ENCODE measurements at regions not wholly inside any gene's neighbourhood (a gene's known extent, or its start where the extent isn't known, plus 50 kb on each side); places are given as distances from the start of the nearest gene placed in this dataset.

- no peaks in the 10 kb centered on the region for H3K4me1 ChIP-seq (ENCODE audit: control insufficient read depth in 1 of 2, insufficient read depth in 2 of 2, low read length in 2 of 2)
- H3K4me3 ChIP-seq (ENCODE audit: low read depth in 1 of 2, low read length in 2 of 2), result no peak overlapping the region
- H3K27ac ChIP-seq (ENCODE audit: low read depth, low read length), result no peak overlapping the region
- H3K9ac ChIP-seq (ENCODE audit: low read depth in 1 of 2, low read length in 2 of 2), result no peak overlapping the region
- H3K27me3 ChIP-seq (ENCODE audit: control insufficient read depth in 1 of 2, insufficient read depth in 2 of 2, low read length in 2 of 2), result no peaks in the 10 kb centered on the region
- H3K9me3 ChIP-seq (ENCODE audit: control insufficient read depth in 1 of 2, low read length in 2 of 2), result no peaks in the 10 kb centered on the region
- H3K36me3 ChIP-seq (ENCODE audit: control insufficient read depth in 1 of 2, insufficient read depth in 2 of 2, low read length in 2 of 2), result no peaks in the 10 kb centered on the region
Observed at GRCh38 chr10:33942508-33942907, 608.0 kb upstream of the NRP1 start.

DNA sequence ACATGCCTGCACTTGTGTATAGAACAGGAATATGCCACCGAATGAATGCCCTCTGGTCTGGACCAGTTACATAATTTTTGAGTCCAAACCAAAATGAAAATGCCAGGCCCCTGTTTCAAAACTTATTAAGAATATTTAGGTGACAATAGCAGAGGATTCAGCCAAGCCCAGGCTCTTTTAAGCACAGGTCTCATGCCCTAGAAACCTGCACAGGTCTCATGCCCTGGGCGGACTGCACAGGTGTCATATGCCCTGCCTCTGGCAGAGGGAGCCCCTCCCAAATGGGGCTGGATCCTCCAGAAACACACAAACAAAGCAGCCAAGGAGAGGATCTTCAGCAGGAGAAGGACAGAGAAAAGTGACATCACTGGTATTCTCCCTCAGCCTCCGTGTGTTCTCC is 605.4 kb upstream of the NRP1 start:
- no peak overlapping the region for H3K27ac ChIP-seq (ENCODE audit: low read depth, low read length)
- H3K4me1 ChIP-seq (ENCODE audit: control insufficient read depth in 1 of 2, insufficient read depth in 2 of 2, low read length in 2 of 2), result no peaks in the 10 kb centered on the region
- no peaks in the 10 kb centered on the region for H3K36me3 ChIP-seq (ENCODE audit: control insufficient read depth in 1 of 2, insufficient read depth in 2 of 2, low read length in 2 of 2)
- no peak overlapping the region for H3K9ac ChIP-seq (ENCODE audit: low read depth in 1 of 2, low read length in 2 of 2)
- H3K4me3 ChIP-seq (ENCODE audit: low read depth in 1 of 2, low read length in 2 of 2), result no peak overlapping the region
- H3K27me3 ChIP-seq (ENCODE audit: control insufficient read depth in 1 of 2, insufficient read depth in 2 of 2, low read length in 2 of 2), result no peaks in the 10 kb centered on the region
- H3K9me3 ChIP-seq (ENCODE audit: control insufficient read depth in 1 of 2, low read length in 2 of 2), result no peaks in the 10 kb centered on the region

GRCh38 chr10:33939410-33939809 is 604.9 kb upstream of the NRP1 start:
- Histone ChIP-seq H3K36me3 (ENCODE audit: control insufficient read depth in 1 of 2, insufficient read depth in 2 of 2, low read length in 2 of 2) (no peaks in the 10 kb centered on the region), H3K4me1 (ENCODE audit: control insufficient read depth in 1 of 2, insufficient read depth in 2 of 2, low read length in 2 of 2) (no peaks in the 10 kb centered on the region), H3K9me3 (ENCODE audit: control insufficient read depth in 1 of 2, low read length in 2 of 2) (no peaks in the 10 kb centered on the region), H3K9ac (ENCODE audit: low read depth in 1 of 2, low read length in 2 of 2) (no peak overlapping the region), H3K27me3 (ENCODE audit: control insufficient read depth in 1 of 2, insufficient read depth in 2 of 2, low read length in 2 of 2) (no peaks in the 10 kb centered on the region), H3K4me3 (ENCODE audit: low read depth in 1 of 2, low read length in 2 of 2) (no peak overlapping the region), H3K27ac (ENCODE audit: low read depth, low read length) (no peak overlapping the region)

- Histone ChIP-seq H3K9me3 (ENCODE audit: control insufficient read depth in 1 of 2, low read length in 2 of 2) (no peaks in the 10 kb centered on the region), H3K4me3 (ENCODE audit: low read depth in 1 of 2, low read length in 2 of 2) (no peak overlapping the region), H3K27ac (ENCODE audit: low read depth, low read length) (no peak overlapping the region), H3K4me1 (ENCODE audit: control insufficient read depth in 1 of 2, insufficient read depth in 2 of 2, low read length in 2 of 2) (no peaks in the 10 kb centered on the region), H3K27me3 (ENCODE audit: control insufficient read depth in 1 of 2, insufficient read depth in 2 of 2, low read length in 2 of 2) (no peaks in the 10 kb centered on the region), H3K36me3 (ENCODE audit: control insufficient read depth in 1 of 2, insufficient read depth in 2 of 2, low read length in 2 of 2) (no peaks in the 10 kb centered on the region), H3K9ac (ENCODE audit: low read depth in 1 of 2, low read length in 2 of 2) (no peak overlapping the region)
Observed at GRCh38 chr10:33938001-33938400, 603.5 kb upstream of the NRP1 start.

- Histone ChIP-seq H3K4me3 (ENCODE audit: low read depth in 1 of 2, low read length in 2 of 2) (no peak overlapping the region), H3K4me1 (ENCODE audit: control insufficient read depth in 1 of 2, insufficient read depth in 2 of 2, low read length in 2 of 2) (no peaks in the 10 kb centered on the region), H3K36me3 (ENCODE audit: control insufficient read depth in 1 of 2, insufficient read depth in 2 of 2, low read length in 2 of 2) (no peaks in the 10 kb centered on the region), H3K27me3 (ENCODE audit: control insufficient read depth in 1 of 2, insufficient read depth in 2 of 2, low read length in 2 of 2) (no peaks in the 10 kb centered on the region), H3K9ac (ENCODE audit: low read depth in 1 of 2, low read length in 2 of 2) (no peak overlapping the region), H3K9me3 (ENCODE audit: control insufficient read depth in 1 of 2, low read length in 2 of 2) (no peaks in the 10 kb centered on the region), H3K27ac (ENCODE audit: low read depth, low read length) (no peak overlapping the region)
Observed at GRCh38 chr10:33937036-33937730, 602.7 kb upstream of the NRP1 start.

DNA sequence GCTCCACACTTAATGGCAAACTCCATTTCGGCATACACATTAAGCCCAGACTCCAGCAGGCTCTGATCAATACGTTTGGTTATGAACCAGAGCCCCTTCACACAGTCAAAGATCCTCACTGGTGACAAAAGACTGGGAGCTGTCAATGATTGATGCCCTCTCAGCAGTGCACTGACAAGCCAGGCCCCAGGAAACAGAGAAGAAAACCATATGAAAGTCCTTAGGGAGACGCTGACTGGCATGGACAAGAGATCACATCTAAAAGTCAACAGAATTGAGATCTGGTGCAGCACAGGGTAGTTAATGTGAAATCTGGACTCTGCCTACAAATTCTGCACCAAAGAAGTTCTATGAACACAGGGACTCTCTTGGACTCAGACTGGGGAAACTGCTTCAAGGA is 600.9 kb upstream of the NRP1 start:
- Histone ChIP-seq H3K9ac (ENCODE audit: low read depth in 1 of 2, low read length in 2 of 2) (no peak overlapping the region), H3K27me3 (ENCODE audit: control insufficient read depth in 1 of 2, insufficient read depth in 2 of 2, low read length in 2 of 2) (no peaks in the 10 kb centered on the region), H3K9me3 (ENCODE audit: control insufficient read depth in 1 of 2, low read length in 2 of 2) (no peaks in the 10 kb centered on the region), H3K4me1 (ENCODE audit: control insufficient read depth in 1 of 2, insufficient read depth in 2 of 2, low read length in 2 of 2) (no peaks in the 10 kb centered on the region), H3K36me3 (ENCODE audit: control insufficient read depth in 1 of 2, insufficient read depth in 2 of 2, low read length in 2 of 2) (no peaks in the 10 kb centered on the region), H3K27ac (ENCODE audit: low read depth, low read length) (no peak overlapping the region), H3K4me3 (ENCODE audit: low read depth in 1 of 2, low read length in 2 of 2) (no peak overlapping the region)

DNA sequence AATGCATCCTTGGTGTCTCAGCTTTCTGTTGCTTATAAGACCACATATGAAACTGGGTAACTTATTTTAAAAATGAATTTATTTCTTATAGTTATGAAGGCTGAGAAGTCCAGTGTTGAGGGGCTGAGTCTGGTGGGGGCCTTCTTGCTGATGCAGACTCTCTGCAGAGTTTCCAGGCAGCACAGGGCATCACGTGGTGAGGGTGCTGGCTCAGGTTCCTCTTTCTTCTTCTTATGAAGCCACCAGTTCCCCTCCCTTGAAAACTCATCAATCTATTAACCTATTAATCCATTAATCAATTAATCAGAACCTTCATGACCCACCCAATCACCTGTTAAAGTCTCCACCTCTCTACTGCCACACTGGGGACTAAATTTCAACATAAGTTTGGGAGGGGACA is 595.6 kb upstream of the NRP1 start:
- Histone ChIP-seq H3K27me3 (ENCODE audit: control insufficient read depth in 1 of 2, insufficient read depth in 2 of 2, low read length in 2 of 2) (no peaks in the 10 kb centered on the region), H3K9ac (ENCODE audit: low read depth in 1 of 2, low read length in 2 of 2) (no peak overlapping the region), H3K36me3 (ENCODE audit: control insufficient read depth in 1 of 2, insufficient read depth in 2 of 2, low read length in 2 of 2) (no peaks in the 10 kb centered on the region)

GRCh38 chr10:33927347-33927746 is 592.9 kb upstream of the NRP1 start:
- Histone ChIP-seq H3K4me1 (ENCODE audit: control insufficient read depth in 1 of 2, insufficient read depth in 2 of 2, low read length in 2 of 2) (no peaks in the 10 kb centered on the region), H3K4me3 (ENCODE audit: low read depth in 1 of 2, low read length in 2 of 2) (no peak overlapping the region)

More for the DNA sequence above, 595.6 kb upstream of the NRP1 start:
- H3K4me1 ChIP-seq (ENCODE audit: control insufficient read depth in 1 of 2, insufficient read depth in 2 of 2, low read length in 2 of 2), result no peaks in the 10 kb centered on the region
- H3K9me3 ChIP-seq (ENCODE audit: control insufficient read depth in 1 of 2, low read length in 2 of 2), result no peaks in the 10 kb centered on the region
- H3K4me3 ChIP-seq (ENCODE audit: low read depth in 1 of 2, low read length in 2 of 2), result no peak overlapping the region
- H3K27ac ChIP-seq (ENCODE audit: low read depth, low read length), result no peak overlapping the region

DNA sequence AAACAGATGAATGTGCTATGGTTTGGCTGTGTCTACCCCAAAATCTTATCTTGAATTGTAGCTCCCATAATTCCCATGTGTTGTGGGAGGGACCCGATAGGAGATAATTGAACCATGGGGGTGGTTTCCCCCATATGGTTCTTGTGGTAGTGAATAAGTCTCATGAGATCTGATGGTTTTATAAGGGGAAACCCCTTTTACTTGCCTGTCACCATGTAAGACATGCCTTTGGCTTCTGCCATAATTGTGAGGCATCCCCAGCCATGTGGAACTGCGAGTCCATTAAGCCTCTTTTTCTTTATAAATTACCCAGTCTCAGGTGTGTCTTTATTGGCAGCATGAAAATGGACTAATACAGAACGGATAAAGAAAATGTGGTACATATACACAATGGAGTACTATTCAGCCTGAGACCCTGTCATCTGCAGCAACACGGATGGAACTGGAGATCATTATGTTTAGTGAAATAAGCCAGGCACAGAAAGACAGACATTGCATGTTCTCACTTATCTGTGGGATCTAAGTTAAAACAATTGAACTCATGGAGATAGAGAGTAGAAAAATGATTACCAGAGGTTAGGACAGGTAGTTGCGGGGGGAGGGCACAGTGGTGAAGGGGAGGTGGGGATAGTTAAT is 587.6 kb upstream of the NRP1 start:
- Histone ChIP-seq H3K27ac (ENCODE audit: low read depth, low read length) (no peak overlapping the region), H3K9ac (ENCODE audit: low read depth in 1 of 2, low read length in 2 of 2) (no peak overlapping the region), H3K4me1 (ENCODE audit: control insufficient read depth in 1 of 2, insufficient read depth in 2 of 2, low read length in 2 of 2) (no peaks in the 10 kb centered on the region), H3K27me3 (ENCODE audit: control insufficient read depth in 1 of 2, insufficient read depth in 2 of 2, low read length in 2 of 2) (no peaks in the 10 kb centered on the region), H3K36me3 (ENCODE audit: control insufficient read depth in 1 of 2, insufficient read depth in 2 of 2, low read length in 2 of 2) (no peaks in the 10 kb centered on the region), H3K9me3 (ENCODE audit: control insufficient read depth in 1 of 2, low read length in 2 of 2) (no peaks in the 10 kb centered on the region), H3K4me3 (ENCODE audit: low read depth in 1 of 2, low read length in 2 of 2) (no peak overlapping the region)

More at GRCh38 chr10:33927347-33927746, 592.9 kb upstream of the NRP1 start:
- no peaks in the 10 kb centered on the region for H3K27me3 ChIP-seq (ENCODE audit: control insufficient read depth in 1 of 2, insufficient read depth in 2 of 2, low read length in 2 of 2)
- no peaks in the 10 kb centered on the region for H3K36me3 ChIP-seq (ENCODE audit: control insufficient read depth in 1 of 2, insufficient read depth in 2 of 2, low read length in 2 of 2)
- H3K9ac ChIP-seq (ENCODE audit: low read depth in 1 of 2, low read length in 2 of 2), result no peak overlapping the region
- no peak overlapping the region for H3K27ac ChIP-seq (ENCODE audit: low read depth, low read length)
- H3K9me3 ChIP-seq (ENCODE audit: control insufficient read depth in 1 of 2, low read length in 2 of 2), result no peaks in the 10 kb centered on the region

DNA sequence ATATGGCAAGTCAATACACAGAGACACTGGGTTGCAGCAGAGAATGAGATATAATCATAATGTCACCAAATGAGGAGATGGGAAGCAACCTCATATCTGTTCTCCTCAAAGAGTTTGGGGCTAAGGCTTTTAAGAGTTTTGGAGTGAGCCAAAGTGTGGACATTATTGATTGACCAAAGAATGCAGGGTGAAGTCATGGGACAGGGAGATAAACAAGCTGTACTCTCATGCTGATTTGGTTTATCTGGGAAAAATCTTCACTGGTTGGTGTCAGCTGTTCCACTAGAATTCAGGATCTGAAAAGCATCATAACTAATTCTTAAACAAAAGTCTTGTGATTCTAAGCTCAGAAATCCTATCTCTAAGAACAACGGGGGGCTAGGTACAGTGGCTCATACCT is 585.9 kb upstream of the NRP1 start:
- Histone ChIP-seq H3K27me3 (ENCODE audit: control insufficient read depth in 1 of 2, insufficient read depth in 2 of 2, low read length in 2 of 2) (no peaks in the 10 kb centered on the region), H3K9me3 (ENCODE audit: control insufficient read depth in 1 of 2, low read length in 2 of 2) (no peaks in the 10 kb centered on the region), H3K9ac (ENCODE audit: low read depth in 1 of 2, low read length in 2 of 2) (no peak overlapping the region), H3K27ac (ENCODE audit: low read depth, low read length) (no peak overlapping the region), H3K4me3 (ENCODE audit: low read depth in 1 of 2, low read length in 2 of 2) (no peak overlapping the region), H3K36me3 (ENCODE audit: control insufficient read depth in 1 of 2, insufficient read depth in 2 of 2, low read length in 2 of 2) (no peaks in the 10 kb centered on the region), H3K4me1 (ENCODE audit: control insufficient read depth in 1 of 2, insufficient read depth in 2 of 2, low read length in 2 of 2) (no peaks in the 10 kb centered on the region)

All from duodenal mucosa (tissue), 2 donors.